ENCODE measurements at regions not wholly inside any gene's neighbourhood (a gene's known extent, or its start where the extent isn't known, plus 50 kb on each side); places are given as distances from the start of the nearest gene placed in this dataset.

DNA sequence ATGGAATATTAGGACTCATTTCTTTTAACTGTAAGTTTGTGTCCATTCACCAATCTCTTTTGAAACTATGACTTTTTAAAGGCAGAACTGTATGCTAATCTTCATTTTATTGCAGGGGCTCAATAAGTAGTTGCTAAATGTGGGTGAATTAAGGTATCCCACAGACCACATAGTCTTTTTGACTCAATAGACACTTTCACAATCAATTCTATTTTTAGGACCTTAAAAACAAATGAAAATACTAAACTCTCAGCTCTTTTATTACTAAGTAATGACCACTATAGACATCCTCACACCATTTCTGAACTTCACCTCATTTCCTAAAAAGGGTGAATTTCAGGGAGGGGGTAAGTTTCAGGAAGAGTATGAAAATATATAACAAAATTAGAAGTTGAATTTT lies 106.8 kb upstream of the BEND6 start:
- no peak for TF ChIP-seq POLR2AphosphoS5 (IDR thresholded peaks at IDR 0.05; ENCODE audit: low read depth, low read length)
- TF ChIP-seq, protein P1, sequence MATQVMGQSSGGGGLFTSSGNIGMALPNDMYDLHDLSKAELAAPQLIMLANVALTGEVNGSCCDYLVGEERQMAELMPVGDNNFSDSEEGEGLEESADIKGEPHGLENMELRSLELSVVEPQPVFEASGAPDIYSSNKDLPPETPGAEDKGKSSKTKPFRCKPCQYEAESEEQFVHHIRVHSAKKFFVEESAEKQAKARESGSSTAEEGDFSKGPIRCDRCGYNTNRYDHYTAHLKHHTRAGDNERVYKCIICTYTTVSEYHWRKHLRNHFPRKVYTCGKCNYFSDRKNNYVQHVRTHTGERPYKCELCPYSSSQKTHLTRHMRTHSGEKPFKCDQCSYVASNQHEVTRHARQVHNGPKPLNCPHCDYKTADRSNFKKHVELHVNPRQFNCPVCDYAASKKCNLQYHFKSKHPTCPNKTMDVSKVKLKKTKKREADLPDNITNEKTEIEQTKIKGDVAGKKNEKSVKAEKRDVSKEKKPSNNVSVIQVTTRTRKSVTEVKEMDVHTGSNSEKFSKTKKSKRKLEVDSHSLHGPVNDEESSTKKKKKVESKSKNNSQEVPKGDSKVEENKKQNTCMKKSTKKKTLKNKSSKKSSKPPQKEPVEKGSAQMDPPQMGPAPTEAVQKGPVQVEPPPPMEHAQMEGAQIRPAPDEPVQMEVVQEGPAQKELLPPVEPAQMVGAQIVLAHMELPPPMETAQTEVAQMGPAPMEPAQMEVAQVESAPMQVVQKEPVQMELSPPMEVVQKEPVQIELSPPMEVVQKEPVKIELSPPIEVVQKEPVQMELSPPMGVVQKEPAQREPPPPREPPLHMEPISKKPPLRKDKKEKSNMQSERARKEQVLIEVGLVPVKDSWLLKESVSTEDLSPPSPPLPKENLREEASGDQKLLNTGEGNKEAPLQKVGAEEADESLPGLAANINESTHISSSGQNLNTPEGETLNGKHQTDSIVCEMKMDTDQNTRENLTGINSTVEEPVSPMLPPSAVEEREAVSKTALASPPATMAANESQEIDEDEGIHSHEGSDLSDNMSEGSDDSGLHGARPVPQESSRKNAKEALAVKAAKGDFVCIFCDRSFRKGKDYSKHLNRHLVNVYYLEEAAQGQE (IDR thresholded peaks at IDR 0.05; ENCODE audit: insufficient read depth in 1 of 2, low read depth in 2 of 2, low read length in 2 of 2) = no peak
